AG09319 (cell line): ENCODE measurements at regions not wholly inside any gene's neighbourhood (a gene's known extent, or its start where the extent isn't known, plus 50 kb on each side); places are given as distances from the start of the nearest gene placed in this dataset.

Experiments used
- DNase-seq: peaks from one replicate; pipeline ENCODE4 v3.0.0-alpha.2; 2010; ENCODE audit warnings: low read depth; ENCODE audit errors: extremely low read depth
- CTCF ChIP-seq: IDR thresholded peaks from 2 replicates; pipeline ENCODE4 v1.5.1; 2011; ENCODE audit warnings: low read depth, mild to moderate bottlenecking, inconsistent platforms, low read length, moderate library complexity

GRCh38 chr16:86242244-86243122 lies 267.8 kb upstream of the FOXF1 start:
- TF ChIP-seq CTCF: no peak
- DNase-seq: no peak

- no peak for TF ChIP-seq CTCF
- DNase-seq: no peak
Measured at GRCh38 chr16:86243123-86243473, 267.2 kb upstream of the FOXF1 start.

GRCh38 chr16:86243571-86244154 lies 266.7 kb upstream of the FOXF1 start:
- DNase-seq: no peak
- no peak for TF ChIP-seq CTCF

- DNase-seq: no peak
- TF ChIP-seq CTCF: no peak
Measured at GRCh38 chr16:86244158-86244557, 266.2 kb upstream of the FOXF1 start.

GRCh38 chr16:86244936-86245335 lies 265.4 kb upstream of the FOXF1 start:
- DNase-seq: no peak
- no peak for TF ChIP-seq CTCF

GRCh38 chr16:86245351-86245750 lies 265.0 kb upstream of the FOXF1 start:
- TF ChIP-seq CTCF: no peak
- DNase-seq: no peak

- no peak for TF ChIP-seq CTCF
- no peak for DNase-seq
Measured at GRCh38 chr16:86245895-86246294, 264.4 kb upstream of the FOXF1 start.
